Cerebellar cortex (tissue), 1 donor: ENCODE measurements at regions not wholly inside any gene's neighbourhood (a gene's known extent, or its start where the extent isn't known, plus 50 kb on each side); places are given as distances from the start of the nearest gene placed in this dataset.

Experiments
- DNase-seq: peaks from one replicate; pipeline ENCODE4 v3.0.0-alpha.2; 2015; ENCODE audit warnings: low spot score

DNA sequence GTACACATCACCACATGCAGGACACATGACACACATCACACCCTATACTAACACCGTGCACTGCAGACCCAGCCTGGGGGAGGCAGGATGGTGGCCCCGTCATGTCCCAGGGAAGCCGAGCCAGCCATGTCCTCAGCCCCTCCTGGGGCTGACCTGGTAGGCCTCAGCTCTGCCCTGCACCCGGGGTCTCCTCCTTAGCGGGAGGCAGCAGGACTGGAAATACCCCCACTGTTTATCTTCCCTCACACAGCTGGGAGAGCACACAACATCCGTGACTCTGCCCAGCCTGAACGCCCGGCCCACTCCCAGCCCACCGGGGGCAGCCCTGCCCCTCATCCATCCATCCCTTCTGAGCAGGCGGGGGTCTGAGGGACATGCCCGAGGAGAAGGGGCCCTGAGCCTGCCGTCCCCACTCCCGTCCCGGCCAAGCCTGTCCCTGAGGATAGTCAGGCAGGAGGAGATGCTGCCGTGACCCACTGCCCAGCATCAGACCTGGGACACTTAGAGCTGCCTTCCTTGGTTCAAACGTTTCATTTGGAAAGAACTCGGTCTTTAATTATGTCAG lies 945.0 kb downstream of the BRD1 start:
- DNase-seq: no peak

DNA sequence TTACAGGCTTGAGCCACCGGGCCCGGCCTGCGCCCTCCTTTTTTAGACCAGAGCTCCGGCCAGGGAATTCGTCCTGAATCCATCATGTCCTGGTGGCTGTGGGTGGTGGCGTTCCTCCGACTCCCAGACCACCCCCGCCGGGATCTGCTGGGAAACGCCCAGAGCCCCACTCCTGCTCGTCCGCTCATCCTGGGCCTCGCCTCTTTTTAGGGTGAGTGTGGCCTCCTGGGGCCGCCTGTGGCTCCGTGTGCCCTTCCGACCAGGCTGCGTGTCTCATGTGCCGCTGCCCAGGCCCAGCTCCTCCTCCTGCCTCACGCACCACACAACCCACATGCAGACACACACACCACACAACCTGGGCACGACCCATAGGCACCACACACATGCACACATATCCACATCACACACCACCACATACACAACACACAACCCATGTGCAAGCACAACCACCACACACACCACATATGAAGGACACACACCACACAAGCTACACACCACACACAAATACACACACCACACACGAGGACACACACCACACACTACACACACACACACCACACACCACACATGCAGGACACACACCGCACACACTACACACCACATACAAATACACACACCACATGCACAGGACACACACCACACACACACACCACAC lies 946.2 kb downstream of the BRD1 start:
- no peak for DNase-seq

DNA sequence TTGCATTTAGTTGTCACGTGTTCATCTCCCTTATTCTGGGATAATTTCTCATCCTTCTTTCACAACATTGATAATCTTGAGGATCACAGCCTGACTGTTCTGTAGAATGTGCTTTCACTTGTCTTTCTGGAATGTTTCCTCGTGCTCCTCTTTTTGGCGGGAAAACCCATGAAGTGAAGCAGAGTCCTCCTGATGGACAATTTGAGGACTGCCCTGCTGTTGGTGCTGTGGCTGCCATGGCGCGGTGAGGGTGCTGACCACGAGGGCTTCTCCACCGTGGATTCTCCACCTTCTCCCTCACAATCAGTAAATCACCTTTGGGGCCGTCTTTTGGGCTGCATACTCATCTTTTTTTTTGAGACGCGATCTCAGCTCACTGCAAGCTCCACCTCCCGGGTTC lies 946.9 kb downstream of the BRD1 start:
- no peak for DNase-seq

DNA sequence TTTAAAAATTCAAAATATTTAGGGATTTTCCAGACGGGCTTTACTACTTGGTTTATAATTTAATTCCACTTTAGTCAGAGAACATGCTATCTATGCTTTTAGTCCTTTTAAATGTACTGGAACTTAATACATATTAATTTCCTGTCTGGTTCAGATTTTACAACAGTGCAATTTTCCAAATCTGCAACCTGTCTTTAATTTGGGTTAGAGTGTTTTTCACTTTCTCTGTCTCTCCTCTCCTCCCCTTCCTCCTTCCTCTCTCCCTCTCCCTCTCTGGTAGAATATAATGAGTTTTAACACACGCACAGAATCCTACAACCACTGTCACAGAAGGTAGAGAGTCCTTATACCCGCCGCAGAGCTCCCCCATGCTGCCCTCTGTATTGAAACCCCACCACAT lies 950.7 kb downstream of the BRD1 start:
- no peak for DNase-seq

DNA sequence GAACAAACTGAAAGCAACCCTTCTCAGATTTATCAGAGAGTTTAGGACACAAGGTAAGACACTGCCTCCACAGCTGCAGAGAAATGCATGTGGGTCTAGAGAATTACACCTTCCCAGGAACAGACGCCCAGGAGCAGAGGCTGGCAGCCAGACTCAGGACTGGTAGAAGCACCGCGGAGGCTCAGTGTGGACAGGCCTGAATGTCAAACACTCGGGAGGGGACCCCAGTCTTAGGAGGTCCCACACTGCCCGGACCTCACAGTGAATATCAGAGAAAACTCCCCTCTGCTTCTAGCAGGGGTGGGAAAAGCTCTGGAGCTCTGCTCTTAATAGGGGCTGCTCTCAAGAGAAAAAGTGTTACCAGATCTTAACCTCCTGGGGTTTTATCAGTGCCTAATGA lies 952.7 kb downstream of the BRD1 start:
- DNase-seq: no peak

DNA sequence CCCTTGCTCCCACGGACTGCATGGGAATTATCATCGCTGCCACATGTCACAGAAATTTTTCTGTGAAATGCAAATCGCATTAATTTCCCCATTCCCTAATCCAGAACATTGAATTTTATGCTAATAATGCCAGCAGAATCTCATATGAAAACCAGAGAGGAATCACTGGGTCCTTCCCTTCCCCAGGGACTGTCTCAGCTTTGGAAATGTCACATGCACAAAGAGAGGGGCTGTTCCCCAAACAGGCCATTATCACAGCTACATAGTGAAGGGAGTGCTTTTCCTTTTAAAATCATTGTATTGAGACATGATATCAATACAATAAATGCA lies 954.5 kb downstream of the BRD1 start:
- DNase-seq: no peak

DNA sequence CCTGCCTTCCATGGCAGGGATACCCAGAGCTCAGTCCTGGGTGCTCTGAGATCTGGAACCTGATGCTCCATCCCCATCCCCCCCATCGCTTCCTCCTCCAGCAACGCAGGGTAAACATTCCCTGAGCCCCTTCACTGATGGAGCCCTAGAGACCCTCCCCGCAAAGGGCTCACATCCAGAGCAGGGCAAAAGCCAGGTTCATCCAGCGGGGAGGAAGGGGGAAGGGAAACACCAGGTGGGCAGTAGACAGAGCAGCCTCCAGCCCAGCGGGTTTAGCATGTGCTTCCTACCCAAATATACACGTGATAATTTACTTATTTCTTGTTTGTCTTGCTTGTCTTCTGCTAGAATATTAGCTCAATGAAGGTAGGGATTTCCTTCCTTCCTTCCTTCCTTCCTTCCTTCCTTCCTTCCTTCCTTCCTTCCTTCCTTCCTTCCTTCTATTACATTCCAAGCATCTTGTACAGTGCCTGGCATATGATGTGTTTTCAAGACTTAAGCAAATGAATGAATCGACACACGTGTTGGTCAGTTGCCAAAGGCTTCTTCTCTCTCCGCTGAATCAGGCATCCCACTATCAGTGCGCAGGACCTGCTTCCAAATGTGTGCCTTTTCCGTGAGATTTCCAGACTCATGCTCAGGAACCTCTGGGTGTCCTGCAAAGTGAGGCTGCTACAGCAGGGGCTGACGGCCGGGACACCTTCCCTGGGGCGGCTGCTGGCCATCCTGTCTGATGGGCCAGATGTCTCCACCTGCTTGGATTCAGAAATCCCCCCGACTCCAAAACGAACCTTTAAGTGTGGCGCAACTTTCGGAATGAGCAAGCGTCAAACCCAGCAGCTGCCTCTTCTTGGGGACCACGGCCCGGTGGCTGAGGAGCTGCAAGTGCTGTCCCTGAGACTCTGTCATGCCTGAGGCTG lies 955.1 kb downstream of the BRD1 start:
- DNase-seq: no peak

DNA sequence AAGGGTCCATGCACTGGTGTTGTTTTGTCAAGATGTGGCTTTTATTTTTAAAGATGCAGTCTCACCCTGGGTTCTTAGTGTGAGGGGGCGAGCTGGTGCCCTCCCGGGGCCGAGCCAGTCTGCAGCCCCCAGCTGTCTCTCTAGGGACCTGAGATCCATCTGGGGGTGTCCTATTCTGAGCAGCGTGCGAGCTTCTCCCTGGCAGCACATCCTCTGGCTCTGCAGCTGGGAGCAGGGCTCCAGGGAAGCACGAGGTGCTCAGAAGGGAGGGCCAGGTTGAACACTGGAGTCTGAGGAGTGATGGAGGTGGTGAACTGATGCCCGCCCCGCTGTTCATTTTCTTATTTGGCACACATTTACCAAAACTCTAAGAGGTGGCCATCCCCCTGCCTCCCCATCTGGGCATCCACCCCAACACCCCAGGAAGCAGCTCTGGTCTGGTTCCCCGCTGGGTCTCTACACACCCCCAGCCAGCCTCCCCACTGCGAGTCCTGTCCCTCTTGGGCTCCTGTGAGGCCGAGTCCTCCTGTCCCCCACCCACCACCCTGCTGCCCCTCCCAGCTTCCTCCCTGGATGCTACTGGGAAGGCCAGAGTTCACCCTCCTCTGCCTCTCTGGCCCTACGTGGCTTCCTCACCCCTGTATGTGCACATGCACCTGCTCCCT lies 956.4 kb downstream of the BRD1 start:
- DNase-seq: no peak

DNA sequence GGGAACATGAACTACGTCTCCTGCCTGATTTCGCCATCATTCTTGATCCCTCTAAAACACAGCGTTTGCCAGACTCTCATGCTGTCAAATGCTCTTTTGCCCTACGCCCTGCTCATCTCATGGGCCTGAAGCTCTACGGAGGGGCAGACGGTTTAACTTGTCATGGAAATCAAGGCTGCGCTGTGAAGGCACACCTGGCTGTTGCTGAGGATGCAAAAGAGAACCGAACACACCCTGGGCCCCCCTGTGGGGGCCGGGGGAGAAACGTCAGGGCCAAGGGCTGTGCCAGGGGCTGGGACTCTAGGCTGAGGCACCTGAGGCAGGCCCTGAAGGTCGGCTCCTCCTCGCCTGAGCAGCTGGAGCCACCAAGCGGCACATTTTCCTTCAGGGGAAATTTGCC lies 957.2 kb downstream of the BRD1 start:
- no peak for DNase-seq

DNA sequence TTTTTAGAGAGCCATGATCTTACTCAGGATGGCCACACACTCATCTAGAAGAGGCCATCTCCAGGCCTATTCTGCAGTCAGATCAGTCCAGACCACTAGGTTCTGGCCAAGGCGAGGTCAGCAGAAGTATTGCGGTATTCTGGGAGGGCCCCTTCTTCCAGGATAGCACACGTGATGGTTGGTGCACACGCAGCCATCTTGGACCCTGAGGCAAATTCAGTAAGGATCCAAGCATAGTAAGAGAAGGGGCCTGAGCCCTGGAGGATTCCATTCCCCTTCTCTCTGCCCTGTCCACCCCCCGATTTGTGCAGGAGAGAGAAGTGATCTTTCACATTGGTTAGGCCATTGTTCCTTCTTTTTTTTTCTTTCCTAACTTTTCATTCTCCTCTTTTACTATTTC lies 957.9 kb downstream of the BRD1 start:
- DNase-seq: no peak

DNA sequence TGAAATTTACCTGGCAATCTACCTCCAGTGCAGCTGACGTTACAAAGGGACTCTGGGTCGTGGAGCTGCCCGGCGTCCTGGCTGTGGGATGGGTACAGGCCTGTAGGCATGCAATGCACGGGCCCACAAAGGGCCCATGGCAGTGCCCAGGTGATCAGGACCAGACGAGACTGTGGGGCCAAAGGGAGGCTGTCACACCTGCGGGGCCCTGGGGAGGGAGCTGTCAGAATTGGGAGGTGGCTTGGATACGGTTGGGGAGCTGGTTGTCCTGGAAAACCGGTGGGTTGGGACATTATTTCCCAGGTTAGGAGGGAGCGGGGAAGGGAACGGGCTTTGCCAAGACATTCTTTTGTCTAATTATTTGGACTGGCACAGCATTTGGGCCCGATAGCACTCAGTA lies 958.5 kb downstream of the BRD1 start:
- no peak for DNase-seq

DNA sequence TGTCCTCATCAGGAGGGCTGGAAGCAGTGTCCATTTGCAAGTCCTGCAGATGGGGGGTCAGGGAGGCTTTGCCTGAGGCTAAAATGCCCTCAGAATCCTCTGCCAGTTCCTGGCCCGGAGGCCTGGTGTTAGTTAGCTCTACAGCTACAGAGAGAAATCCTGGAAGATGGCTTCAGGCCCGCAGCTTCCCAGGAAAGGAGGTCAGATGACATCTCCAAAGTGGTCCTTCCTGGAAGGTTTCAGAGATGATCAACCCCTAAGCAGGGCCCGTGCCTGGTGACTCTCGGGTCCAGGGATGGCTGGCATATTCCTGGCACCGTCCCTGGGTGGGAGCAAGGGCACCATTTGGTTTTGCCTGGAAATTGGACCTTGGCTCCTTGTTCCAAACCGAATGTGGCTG lies 959.1 kb downstream of the BRD1 start:
- peak; percentile 23 for DNase-seq

DNA sequence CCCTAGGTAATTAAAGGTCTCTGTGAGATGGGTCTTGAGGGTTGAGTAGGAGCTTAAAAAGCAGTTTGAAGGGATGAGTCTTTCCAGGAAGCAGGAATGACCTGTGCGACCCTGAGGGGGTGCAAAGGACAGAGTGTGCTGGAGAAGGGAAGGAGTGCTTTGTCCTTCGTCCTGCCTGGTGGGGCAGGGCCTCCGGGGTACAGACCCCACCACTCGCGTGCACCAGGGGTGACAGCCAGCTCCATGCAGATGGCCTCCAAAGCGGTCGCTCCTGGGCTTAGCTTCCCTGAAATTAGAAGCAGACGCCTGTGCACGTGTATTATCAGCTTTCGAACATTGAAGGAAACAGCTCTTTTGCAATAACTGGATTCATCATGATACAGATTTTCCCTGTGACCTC lies 959.8 kb downstream of the BRD1 start:
- DNase-seq: no peak

DNA sequence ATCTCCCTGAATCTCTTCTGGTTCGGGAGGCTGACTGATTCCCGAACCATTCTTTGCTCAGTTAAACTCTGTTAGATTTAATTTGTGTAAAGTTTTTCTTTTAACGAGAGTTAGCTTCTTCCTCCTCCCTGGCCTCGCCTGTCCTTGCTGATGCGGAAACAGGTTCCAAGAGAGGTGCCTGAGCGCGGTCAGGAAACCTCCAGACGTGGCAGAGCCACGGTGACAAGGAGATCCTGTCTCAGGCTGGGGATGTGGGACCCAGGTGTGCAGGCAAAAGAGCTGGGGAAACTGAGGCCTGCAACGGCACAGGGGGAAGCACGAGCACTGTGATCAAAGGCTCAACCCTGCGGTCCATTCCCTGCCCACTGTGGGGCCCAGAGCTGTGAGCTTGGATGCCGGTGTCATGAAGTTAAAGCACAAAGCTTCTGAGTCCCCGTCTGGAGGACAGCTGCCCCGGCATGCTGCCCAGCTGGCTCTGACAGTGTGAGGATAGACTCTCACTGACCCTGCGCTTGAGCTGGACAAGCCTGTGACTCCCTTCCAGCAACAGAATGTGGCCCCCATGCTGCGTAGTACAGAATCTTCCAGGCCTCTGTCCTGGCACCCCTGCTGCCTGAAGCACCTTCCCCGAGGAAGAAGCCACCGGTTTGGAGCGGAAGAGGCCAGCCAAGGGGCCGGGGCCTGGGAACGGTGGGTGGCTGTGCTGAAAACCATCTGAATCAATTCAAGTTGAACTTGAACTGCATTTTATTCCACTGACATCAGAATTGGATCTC lies 960.6 kb downstream of the BRD1 start:
- no peak for DNase-seq

DNA sequence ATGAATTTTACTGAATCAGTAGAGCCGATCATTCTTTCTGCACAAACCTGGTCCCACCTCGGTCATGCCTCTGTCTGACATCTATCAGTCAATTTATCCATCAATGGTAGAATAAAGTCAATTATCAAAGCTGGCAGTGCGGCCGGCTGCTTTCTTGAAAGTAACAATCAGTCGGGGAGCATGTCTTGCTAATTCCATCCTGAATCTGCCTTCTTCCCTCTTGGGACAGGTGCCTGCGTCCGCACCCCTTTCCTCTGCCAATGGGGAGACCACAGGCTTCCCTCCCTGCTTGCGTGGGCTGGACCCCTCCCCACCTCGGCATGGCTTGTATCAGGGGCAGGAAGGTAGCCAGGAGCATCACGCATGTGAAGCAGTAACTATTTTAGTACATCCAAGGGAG lies 962.9 kb downstream of the BRD1 start:
- no peak for DNase-seq

DNA sequence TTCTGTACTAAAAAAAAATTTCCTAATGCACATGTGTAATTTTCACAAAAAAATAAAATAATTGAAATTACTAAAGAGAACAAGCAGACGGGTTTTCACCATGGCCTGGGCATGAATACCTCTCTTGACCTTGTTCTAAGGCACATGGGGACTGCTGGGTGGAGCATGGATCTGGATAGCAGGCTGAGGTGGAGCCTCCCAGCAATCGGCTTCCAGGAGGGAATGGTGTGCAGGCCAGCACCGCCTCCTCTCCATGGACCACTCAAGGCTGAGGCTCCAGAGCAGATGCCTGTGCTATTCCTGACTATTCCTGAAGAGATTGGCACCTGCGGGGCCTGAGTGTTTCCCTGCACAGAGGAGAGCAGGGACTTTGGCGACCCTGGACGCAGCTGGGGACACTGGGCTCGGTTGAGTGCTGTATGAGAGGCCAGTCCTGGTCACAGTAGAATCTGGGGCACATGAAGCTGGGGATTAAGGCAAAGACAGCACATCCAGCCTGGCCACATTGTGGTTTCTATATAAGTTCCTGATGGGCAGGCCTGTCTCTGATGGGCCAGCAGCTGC lies 963.6 kb downstream of the BRD1 start:
- DNase-seq: no peak

DNA sequence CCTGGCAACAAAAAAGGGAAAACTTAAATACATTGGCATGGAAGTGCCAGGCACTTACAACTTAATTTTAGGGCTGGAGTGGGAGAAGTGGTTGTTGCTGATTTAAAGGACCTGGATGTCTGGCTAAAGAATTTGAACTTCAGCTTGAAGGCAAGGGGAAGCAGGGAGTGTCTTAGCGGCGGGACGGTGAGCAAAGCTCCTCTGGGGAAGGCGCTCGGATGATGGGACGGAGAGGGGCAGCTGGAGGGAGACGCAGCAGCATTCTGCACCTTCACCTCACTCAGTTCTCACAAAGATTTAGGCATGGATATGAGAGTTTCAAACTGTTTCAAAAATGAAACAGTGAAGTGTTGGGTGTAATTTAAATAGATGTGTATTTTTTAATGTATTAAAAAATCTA lies 967.1 kb downstream of the BRD1 start:
- no peak for DNase-seq

DNA sequence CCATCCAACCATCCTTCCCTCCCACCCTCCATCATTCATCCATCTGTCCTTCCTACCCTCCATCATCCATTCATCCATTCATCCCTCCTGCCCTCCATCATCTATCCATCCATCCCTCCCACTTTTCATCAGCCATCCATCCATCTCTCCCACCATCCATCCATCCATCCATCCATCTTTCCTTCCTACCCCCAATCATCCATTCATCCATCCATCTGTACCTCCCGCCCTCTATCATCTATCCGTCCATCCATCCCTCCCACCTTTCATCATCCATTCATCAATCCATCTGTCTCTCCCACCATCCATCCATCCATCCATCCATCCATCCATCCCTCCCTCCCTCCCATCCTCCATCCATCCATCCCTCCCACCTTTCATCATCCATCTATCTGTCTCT lies 968.8 kb downstream of the BRD1 start:
- DNase-seq: no peak

DNA sequence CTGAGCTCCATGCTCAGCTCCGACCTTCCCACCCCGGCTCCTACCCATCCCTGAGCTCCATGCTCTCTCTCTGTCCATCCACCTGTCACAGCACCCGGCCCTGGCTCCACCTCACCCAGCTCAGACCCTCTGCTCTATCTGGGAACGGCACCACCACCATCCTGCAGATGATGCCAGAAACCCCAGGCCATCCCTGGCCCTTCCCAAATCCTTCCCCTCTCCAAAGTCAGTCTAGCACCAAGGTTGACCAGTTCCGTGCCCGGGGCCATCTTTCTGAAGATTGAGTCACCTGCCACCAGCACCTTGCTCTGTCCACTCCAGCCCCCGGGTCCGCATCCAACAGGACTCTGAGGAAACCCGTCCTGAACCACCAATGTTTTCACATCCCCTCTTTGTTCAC lies 969.6 kb downstream of the BRD1 start:
- DNase-seq: no peak

DNA sequence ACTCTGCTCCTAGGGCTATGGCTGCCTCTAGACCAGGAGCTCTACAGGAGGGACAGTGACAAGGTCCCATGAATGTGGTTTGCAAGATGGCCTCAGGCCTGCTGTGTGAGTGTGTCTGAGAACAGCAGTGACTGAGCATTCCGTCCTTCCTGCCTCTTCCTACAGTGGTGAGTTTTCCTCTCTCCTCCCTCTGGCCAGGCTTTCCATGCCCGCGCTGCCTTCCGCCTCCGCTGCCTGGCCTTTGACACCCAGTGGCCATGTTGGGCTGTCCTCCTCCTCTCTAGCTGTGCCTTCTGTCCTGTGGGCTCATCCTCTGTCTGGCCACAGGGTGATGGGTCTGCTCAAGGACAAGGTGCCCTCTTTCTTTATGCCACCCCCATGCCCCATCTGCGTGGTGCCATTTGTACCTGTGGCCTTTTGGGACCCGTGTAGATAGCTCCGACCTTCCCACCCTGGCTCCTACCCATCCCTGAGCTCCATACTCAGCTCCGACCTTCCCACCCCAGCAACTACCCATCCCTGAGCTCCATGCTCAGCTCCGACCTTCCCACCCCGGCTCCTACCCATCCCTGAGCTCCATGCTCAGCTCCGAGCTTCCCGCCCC lies 970.4 kb downstream of the BRD1 start:
- DNase-seq: no peak

DNA sequence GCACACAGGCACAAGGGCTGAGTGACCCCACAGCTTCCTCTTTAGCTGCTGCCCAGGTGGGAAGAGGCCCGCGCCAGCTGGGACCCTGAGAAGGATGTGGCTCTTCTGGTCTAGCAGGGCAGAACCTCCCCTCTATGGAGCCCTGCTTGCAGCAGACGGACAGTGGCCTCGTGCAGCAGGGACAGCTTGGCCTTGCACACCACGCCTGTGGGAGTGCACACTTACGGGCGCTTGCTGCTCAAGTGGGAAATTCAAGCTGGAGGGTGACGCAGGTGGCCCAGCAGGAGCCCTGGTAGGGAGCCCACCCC lies 971.4 kb downstream of the BRD1 start:
- no peak for DNase-seq
